ENCODE measurements at regions not wholly inside any gene's neighbourhood (a gene's known extent, or its start where the extent isn't known, plus 50 kb on each side); places are given as distances from the start of the nearest gene placed in this dataset.

DNA sequence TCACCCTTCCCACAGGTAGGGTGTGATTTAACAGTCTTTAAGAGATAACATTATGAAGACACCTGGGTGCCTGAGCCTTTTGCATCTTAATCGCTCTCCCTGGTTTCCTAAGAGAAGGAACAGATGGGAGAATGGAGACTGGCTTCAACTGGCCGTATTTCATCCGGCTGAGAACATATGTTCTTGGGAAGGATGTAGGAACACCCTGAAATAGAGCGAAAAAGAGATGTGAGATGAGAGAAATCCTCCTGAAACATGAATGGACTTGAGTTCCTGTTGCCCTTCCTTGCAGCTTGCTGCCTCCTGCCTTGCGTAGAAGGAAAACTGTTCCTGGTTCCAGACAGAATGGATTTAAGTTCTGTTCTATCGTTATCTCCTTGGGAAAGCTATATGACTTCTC, 385.4 kb upstream of the RBFOX1 start:
- no peak overlapping the region for H4K91ac ChIP-seq (ENCODE audit: low read depth, low read length)
- no peak for DNase-seq
- no peak overlapping the region for H3K4ac ChIP-seq (ENCODE audit: low read depth, low read length)
- no peak overlapping the region for H3K14ac ChIP-seq (ENCODE audit: low read length)
- H3K4me3 ChIP-seq (ENCODE audit: low read depth, low read length), result no peak overlapping the region
- peak overlapping the region; percentile 4 for H2BK120ac ChIP-seq (ENCODE audit: insufficient read depth, low read length, poor library complexity)
- H3K9ac ChIP-seq (ENCODE audit: low read length), result no peak overlapping the region
- H3K27ac ChIP-seq (ENCODE audit: low read depth, low read length), result no peak overlapping the region
- no peak overlapping the region for H2AFZ ChIP-seq (ENCODE audit: insufficient read depth, low read length, poor library complexity)
- peaks cover 16% of the 10 kb centered on the region for H3K79me1 ChIP-seq (ENCODE audit: low read length)
- H3K18ac ChIP-seq (ENCODE audit: low read length), result no peak overlapping the region
- H3K4me1 ChIP-seq (ENCODE audit: control insufficient read depth in 1 of 2, insufficient read depth in 2 of 2, low read length in 2 of 2), result peaks cover 0 to 11% of the 10 kb centered on the region in 2 experiments
- no peak overlapping the region for H2AK5ac ChIP-seq (ENCODE audit: low read length)
- H3K79me2 ChIP-seq (ENCODE audit: control insufficient read depth, insufficient read depth, low read length, poor library complexity), result no peaks in the 10 kb centered on the region
- H3K4me2 ChIP-seq (ENCODE audit: low read length), result no peak overlapping the region
- no CpG with 5 or more reads among the region's 6 CpGs for WGBS (ENCODE audit: extremely low coverage, insufficient coverage, insufficient read length)
- no peaks in the 10 kb centered on the region for H3K27me3 ChIP-seq (ENCODE audit: insufficient read depth, low read length)
- no peak overlapping the region for H2BK12ac ChIP-seq (ENCODE audit: low read length)
- H4K8ac ChIP-seq (ENCODE audit: low read depth, low read length), result no peak overlapping the region
- H3K36me3 ChIP-seq (ENCODE audit: control insufficient read depth in 1 of 2, insufficient read depth in 2 of 2, low read length in 2 of 2), result no peaks in the 10 kb centered on the region
- no peak overlapping the region for H4K12ac ChIP-seq (ENCODE audit: low read depth, low read length)
- H2BK5ac ChIP-seq (ENCODE audit: low read depth, low read length, poor library complexity), result peak overlapping the region; percentile 5
- H3K23ac ChIP-seq (ENCODE audit: low read length), result no peak overlapping the region
- no peaks in the 10 kb centered on the region for H3K9me3 ChIP-seq (ENCODE audit: insufficient read depth, low read depth, low read length)

DNA sequence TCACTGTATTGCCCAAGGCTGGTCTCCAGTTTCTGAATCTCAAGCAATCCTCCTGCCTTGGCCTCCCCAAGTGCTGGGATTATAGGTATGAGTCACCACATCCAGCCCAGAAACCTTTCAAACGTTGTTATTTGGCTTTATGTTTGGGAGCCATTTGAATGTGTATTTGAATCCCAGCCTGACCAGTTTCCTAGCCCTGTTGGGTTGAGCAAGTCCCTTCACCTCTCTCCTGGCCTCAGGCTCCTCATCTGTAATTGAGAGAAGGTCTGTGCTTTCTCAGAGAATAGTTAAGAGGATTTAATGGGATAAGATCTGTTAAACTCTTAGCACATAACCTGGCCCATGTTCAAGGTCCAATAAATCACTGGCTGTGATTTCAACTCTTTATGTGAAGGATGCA, 385.8 kb upstream of the RBFOX1 start:
- Histone ChIP-seq H3K23ac (ENCODE audit: low read length) (no peak overlapping the region), H2AFZ (ENCODE audit: insufficient read depth, low read length, poor library complexity) (no peak overlapping the region), H3K79me1 (ENCODE audit: low read length) (peaks cover 16% of the 10 kb centered on the region), H3K9ac (ENCODE audit: low read length) (no peak overlapping the region), H3K27me3 (ENCODE audit: insufficient read depth, low read length) (no peaks in the 10 kb centered on the region), H2BK5ac (ENCODE audit: low read depth, low read length, poor library complexity) (no peak overlapping the region), H3K4me3 (ENCODE audit: low read depth, low read length) (no peak overlapping the region), H4K12ac (ENCODE audit: low read depth, low read length) (no peak overlapping the region), H3K4ac (ENCODE audit: low read depth, low read length) (no peak overlapping the region), H3K4me2 (ENCODE audit: low read length) (no peak overlapping the region), H4K8ac (ENCODE audit: low read depth, low read length) (no peak overlapping the region), H2AK5ac (ENCODE audit: low read length) (no peak overlapping the region), H3K4me1 (ENCODE audit: control insufficient read depth in 1 of 2, insufficient read depth in 2 of 2, low read length in 2 of 2) (peaks cover 0 to 11% of the 10 kb centered on the region in 2 experiments), H3K79me2 (ENCODE audit: control insufficient read depth, insufficient read depth, low read length, poor library complexity) (no peaks in the 10 kb centered on the region), H3K9me3 (ENCODE audit: insufficient read depth, low read depth, low read length) (no peaks in the 10 kb centered on the region), H3K18ac (ENCODE audit: low read length) (no peak overlapping the region), H2BK12ac (ENCODE audit: low read length) (no peak overlapping the region), H3K36me3 (ENCODE audit: control insufficient read depth in 1 of 2, insufficient read depth in 2 of 2, low read length in 2 of 2) (no peaks in the 10 kb centered on the region), H3K27ac (ENCODE audit: low read depth, low read length) (peak overlapping the region; percentile 23), H2BK120ac (ENCODE audit: insufficient read depth, low read length, poor library complexity) (no peak overlapping the region), H4K91ac (ENCODE audit: low read depth, low read length) (no peak overlapping the region), H3K14ac (ENCODE audit: low read length) (no peak overlapping the region)
- DNase-seq, result no peak
- no CpG with 5 or more reads among the region's 1 CpG for WGBS (ENCODE audit: extremely low coverage, insufficient coverage, insufficient read length)

DNA sequence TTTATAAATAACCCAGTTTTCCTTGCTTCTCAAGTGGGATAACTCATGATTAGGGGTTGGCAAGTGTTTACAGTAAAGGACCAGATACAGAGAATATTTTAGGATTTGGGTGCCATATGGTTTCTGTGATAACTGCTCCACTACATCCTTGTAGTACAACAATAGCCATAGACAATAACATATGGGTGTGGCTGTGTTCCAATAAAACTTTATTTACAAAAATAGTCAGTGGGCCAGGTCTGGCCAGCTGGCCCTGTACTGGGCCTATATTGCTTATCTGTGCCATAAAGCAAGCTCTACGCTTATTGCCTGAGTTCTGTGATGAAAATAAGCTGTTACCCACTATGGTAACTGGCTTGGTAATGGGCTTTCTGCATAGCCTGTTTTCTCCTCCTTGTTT, 386.5 kb upstream of the RBFOX1 start:
- H4K8ac ChIP-seq (ENCODE audit: low read depth, low read length), result no peak overlapping the region
- DNase-seq, result no peak
- H2BK5ac ChIP-seq (ENCODE audit: low read depth, low read length, poor library complexity), result no peak overlapping the region
- no peaks in the 10 kb centered on the region for H3K36me3 ChIP-seq (ENCODE audit: control insufficient read depth in 1 of 2, insufficient read depth in 2 of 2, low read length in 2 of 2)
- no peak overlapping the region for H3K4me2 ChIP-seq (ENCODE audit: low read length)
- no peak overlapping the region for H3K23ac ChIP-seq (ENCODE audit: low read length)
- H3K4me1 ChIP-seq (ENCODE audit: control insufficient read depth in 1 of 2, insufficient read depth in 2 of 2, low read length in 2 of 2), result peaks cover 0 to 11% of the 10 kb centered on the region in 2 experiments
- H3K27ac ChIP-seq (ENCODE audit: low read depth, low read length), result peak overlapping the region; percentile 23
- H2AK5ac ChIP-seq (ENCODE audit: low read length), result no peak overlapping the region
- H3K9me3 ChIP-seq (ENCODE audit: insufficient read depth, low read depth, low read length), result no peaks in the 10 kb centered on the region
- H4K12ac ChIP-seq (ENCODE audit: low read depth, low read length), result no peak overlapping the region
- no peaks in the 10 kb centered on the region for H3K79me2 ChIP-seq (ENCODE audit: control insufficient read depth, insufficient read depth, low read length, poor library complexity)
- no peak overlapping the region for H3K4me3 ChIP-seq (ENCODE audit: low read depth, low read length)
- H2AFZ ChIP-seq (ENCODE audit: insufficient read depth, low read length, poor library complexity), result no peak overlapping the region
- no peak overlapping the region for H4K91ac ChIP-seq (ENCODE audit: low read depth, low read length)
- peaks cover 16% of the 10 kb centered on the region for H3K79me1 ChIP-seq (ENCODE audit: low read length)
- no peak overlapping the region for H3K14ac ChIP-seq (ENCODE audit: low read length)
- no peak overlapping the region for H3K18ac ChIP-seq (ENCODE audit: low read length)
- no peak overlapping the region for H3K9ac ChIP-seq (ENCODE audit: low read length)
- peak overlapping the region; percentile 57 for H2BK120ac ChIP-seq (ENCODE audit: insufficient read depth, low read length, poor library complexity)
- H2BK12ac ChIP-seq (ENCODE audit: low read length), result no peak overlapping the region
- WGBS (ENCODE audit: extremely low coverage, insufficient coverage, insufficient read length), result no CpG with 5 or more reads among the region's 1 CpG
- H3K4ac ChIP-seq (ENCODE audit: low read depth, low read length), result no peak overlapping the region
- no peaks in the 10 kb centered on the region for H3K27me3 ChIP-seq (ENCODE audit: insufficient read depth, low read length)

DNA sequence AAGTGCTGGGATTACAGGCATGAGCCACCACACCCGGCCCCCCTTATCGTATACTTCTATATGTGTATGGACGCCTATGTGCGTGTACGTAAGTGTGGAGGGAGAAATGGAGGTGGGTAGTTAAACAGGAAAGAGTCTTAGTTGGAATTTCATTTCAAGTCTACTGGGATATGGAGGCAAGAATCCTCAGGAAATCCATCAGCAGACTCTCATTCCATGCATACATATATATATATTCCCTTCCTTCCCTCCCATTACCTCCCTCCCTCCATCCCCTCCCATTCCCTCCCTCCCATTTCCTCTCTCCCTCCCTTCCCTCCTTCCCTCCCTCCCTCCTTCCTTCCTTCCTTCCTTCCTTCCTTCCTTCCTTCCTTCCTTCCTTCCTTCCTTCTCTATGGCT, 391.7 kb upstream of the RBFOX1 start:
- no peaks in the 10 kb centered on the region for H3K27me3 ChIP-seq (ENCODE audit: insufficient read depth, low read length)
- no peaks in the 10 kb centered on the region for H3K9me3 ChIP-seq (ENCODE audit: insufficient read depth, low read depth, low read length)
- no peak overlapping the region for H3K23ac ChIP-seq (ENCODE audit: low read length)
- H3K4me3 ChIP-seq (ENCODE audit: low read depth, low read length), result no peak overlapping the region
- no peaks in the 10 kb centered on the region for H3K36me3 ChIP-seq (ENCODE audit: control insufficient read depth in 1 of 2, insufficient read depth in 2 of 2, low read length in 2 of 2)
- no peak overlapping the region for H2AK5ac ChIP-seq (ENCODE audit: low read length)
- no peak overlapping the region for H3K14ac ChIP-seq (ENCODE audit: low read length)
- no peak for DNase-seq
- H4K8ac ChIP-seq (ENCODE audit: low read depth, low read length), result no peak overlapping the region
- peak overlapping the region; percentile 17 for H2BK120ac ChIP-seq (ENCODE audit: insufficient read depth, low read length, poor library complexity)
- no peak overlapping the region for H4K91ac ChIP-seq (ENCODE audit: low read depth, low read length)
- no CpG with 5 or more reads among the region's 5 CpGs for WGBS (ENCODE audit: extremely low coverage, insufficient coverage, insufficient read length)
- H3K4me2 ChIP-seq (ENCODE audit: low read length), result no peak overlapping the region
- H3K9ac ChIP-seq (ENCODE audit: low read length), result no peak overlapping the region
- no peak overlapping the region for H3K18ac ChIP-seq (ENCODE audit: low read length)
- no peaks in the 10 kb centered on the region for H3K79me2 ChIP-seq (ENCODE audit: control insufficient read depth, insufficient read depth, low read length, poor library complexity)
- H2AFZ ChIP-seq (ENCODE audit: insufficient read depth, low read length, poor library complexity), result no peak overlapping the region
- no peak overlapping the region for H4K12ac ChIP-seq (ENCODE audit: low read depth, low read length)
- peaks cover 6% of the 10 kb centered on the region in 2 experiments for H3K4me1 ChIP-seq (ENCODE audit: control insufficient read depth in 1 of 2, insufficient read depth in 2 of 2, low read length in 2 of 2)
- H3K27ac ChIP-seq (ENCODE audit: low read depth, low read length), result no peak overlapping the region
- peaks cover 17% of the 10 kb centered on the region for H3K79me1 ChIP-seq (ENCODE audit: low read length)
- no peak overlapping the region for H3K4ac ChIP-seq (ENCODE audit: low read depth, low read length)
- no peak overlapping the region for H2BK12ac ChIP-seq (ENCODE audit: low read length)
- peak overlapping the region; percentile 25 for H2BK5ac ChIP-seq (ENCODE audit: low read depth, low read length, poor library complexity)
